GM12874 (cell line): ENCODE measurements at regions not wholly inside any gene's neighbourhood (a gene's known extent, or its start where the extent isn't known, plus 50 kb on each side); places are given as distances from the start of the nearest gene placed in this dataset.

Experiments
- TF ChIP-seq, protein P1 (sequence below): IDR thresholded peaks from 2 replicates; pipeline ENCODE4 v1.5.1; 2011; ENCODE audit warnings: low read depth, mild to moderate bottlenecking, control low read depth, low read length, moderate library complexity; ENCODE audit not compliant: insufficient read depth

DNA sequence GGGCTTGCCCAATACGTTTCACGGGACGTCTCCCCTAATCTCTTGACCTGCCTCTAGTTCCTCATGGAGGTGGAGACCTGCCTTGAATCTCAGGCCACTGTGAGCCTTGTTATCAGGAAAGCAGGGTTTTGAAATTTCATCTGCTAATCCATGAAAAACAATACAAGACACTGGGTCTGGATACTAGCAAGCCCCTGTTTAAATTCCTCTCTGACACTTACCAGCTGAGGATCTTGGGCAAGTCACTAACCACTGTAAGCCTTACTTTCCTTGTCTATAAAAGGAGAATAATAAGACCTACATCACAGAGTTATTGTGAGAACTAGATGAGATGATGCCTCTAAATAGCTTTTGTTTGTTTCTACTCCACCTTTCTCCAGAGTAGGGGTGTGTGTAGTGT, 303.6 kb downstream of the FGFR2 start:
- TF ChIP-seq, protein P1, sequence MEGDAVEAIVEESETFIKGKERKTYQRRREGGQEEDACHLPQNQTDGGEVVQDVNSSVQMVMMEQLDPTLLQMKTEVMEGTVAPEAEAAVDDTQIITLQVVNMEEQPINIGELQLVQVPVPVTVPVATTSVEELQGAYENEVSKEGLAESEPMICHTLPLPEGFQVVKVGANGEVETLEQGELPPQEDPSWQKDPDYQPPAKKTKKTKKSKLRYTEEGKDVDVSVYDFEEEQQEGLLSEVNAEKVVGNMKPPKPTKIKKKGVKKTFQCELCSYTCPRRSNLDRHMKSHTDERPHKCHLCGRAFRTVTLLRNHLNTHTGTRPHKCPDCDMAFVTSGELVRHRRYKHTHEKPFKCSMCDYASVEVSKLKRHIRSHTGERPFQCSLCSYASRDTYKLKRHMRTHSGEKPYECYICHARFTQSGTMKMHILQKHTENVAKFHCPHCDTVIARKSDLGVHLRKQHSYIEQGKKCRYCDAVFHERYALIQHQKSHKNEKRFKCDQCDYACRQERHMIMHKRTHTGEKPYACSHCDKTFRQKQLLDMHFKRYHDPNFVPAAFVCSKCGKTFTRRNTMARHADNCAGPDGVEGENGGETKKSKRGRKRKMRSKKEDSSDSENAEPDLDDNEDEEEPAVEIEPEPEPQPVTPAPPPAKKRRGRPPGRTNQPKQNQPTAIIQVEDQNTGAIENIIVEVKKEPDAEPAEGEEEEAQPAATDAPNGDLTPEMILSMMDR: no peak

DNA sequence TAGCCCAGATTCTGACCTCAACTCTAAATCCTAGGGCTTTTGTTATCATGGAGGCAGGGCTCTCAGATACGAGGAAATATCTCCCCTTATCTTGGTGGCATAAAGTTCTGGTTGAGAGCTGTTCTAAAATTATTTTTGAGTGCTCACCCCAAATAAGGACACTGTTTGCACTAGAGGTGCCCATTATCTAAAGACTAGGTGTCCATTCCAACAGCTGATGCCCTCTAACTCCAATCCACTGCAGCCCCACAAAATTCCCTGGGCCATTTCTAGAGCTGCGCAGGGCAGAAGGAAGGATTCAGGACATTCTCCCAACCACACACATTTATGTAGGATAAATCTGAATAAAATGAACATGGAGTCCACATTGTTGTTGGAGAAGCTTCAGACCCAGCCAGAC, 301.9 kb downstream of the FGFR2 start:
- TF ChIP-seq, protein P1: no peak

DNA sequence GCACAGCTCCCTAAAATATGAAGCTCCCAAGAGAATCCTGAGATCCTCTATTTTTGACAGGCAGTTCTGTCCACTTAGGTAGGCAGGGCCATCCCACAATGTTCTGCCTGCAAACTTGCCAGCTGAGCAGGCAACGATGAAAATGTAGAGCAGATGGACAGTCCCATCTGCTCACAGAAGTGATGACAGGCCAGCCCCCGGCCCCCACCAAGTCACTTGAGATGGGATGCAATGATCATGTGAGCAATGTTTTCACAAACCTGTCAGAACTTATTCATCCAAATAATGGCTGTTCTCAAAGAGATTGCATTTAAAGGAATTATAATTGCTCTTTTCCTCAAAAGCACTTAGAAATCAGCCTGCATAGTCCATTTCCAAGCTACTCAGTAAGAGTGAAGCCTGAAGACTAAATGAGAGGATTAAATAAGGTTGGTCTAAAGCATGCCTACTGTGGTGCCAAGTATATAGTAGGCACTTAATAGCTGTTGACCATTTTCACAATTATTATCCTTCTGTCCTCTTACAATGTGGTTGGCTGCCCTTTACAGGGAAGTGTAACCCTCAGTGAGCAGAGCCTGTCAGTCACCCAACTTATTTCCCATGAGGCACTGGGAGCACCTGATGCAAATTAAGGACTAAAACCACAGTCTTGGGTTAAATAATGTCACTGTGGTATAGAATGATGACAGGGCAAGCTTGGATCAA, 301.2 kb downstream of the FGFR2 start:
- TF ChIP-seq, protein P1: no peak

DNA sequence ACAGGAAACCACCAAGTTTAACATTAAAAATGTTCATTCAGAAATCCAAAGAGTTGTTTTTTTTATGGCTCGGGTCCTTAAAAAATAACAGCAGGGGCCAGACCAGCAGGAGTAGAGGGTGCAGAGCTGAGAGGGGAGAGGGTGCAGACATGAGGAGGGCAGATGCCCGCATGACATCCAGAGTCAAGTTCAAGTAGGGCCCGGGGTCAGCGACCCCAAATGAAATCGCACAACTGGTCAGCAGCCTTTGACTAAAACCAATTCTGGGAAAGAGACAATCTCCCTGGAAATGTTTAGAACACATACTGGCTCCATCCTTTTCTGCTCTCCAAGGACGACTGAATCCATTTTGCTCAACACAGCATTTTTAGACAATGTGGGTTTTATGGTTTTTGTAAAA, 297.5 kb downstream of the FGFR2 start:
- TF ChIP-seq, protein P1: no peak

DNA sequence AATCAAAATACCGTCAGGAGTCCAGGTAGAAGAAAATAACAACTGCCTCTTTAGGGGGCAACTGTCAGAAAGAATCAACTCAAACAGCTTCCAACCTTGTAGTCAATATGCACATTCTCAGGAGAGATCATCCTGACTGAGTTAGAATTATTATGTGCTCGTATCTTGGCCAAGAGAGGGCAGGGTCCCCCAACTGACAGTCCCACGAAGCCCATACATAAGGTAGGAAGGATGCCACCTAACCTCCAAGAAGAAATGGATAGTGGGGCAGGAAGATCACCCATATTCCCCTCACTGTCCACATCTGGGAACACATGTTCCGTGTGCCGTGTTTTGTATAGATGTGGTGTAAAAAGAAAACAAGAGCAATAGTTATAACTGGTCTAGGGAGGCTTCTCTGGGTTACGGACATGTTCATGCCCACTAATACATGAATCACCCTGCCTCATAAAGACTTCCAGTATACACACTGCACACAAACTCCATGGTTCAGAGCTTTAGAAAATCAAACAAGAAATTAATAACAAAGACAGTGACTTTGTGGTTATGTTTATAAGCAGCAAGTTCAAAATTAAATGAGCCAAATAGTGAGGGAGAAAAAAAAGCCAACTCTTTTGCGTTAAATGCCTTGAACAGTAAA, 295.6 kb downstream of the FGFR2 start:
- TF ChIP-seq, protein P1: no peak

DNA sequence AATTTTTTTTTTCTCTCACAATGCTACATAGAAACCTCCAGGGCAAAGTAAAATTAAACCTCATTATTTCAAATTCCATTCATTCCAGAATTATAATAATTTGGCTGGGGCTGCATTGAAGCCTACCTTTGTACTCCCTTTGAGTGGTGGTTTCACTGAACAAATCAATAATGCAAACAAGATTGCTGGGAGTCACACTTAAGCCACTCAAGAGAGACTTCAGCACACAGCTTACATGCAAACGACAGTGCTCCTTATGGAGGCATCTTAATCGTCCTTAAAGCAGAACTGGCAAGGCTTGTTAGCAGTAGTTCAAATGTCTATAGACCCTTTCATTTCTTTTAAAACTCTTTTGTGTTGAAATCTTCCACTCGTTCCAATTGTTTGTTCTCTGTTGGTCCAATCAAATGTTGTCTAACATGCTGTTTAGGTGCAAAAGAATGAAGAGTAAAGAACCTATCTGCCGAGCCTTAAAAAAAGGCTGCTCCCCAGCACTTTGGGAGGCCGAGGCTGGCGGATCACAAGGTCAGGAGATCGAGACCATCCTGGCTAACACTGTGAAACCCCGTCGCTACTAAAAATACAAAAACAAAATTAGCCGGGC, 294.9 kb downstream of the FGFR2 start:
- TF ChIP-seq, protein P1: no peak

DNA sequence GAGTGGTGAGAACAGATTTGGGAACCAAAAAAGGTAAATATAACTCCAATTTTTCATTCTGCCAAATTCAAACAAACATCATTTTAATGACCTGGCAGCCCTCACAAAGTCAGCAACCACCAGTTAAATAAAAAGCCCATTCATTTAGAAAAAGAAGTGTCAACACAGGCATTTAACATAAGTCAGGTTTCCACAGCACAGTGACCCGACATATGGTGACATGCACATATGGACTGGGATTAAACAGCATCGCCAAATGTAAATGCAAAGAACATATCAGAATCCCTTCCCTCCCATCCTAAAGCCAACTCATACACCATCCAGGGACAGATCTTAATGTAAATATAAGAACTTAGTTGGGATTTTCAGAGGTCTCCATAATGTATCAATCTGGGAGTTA, 293.2 kb downstream of the FGFR2 start:
- TF ChIP-seq, protein P1: no peak
